ENCODE measurements at regions not wholly inside any gene's neighbourhood (a gene's known extent, or its start where the extent isn't known, plus 50 kb on each side); places are given as distances from the start of the nearest gene placed in this dataset.

DNA sequence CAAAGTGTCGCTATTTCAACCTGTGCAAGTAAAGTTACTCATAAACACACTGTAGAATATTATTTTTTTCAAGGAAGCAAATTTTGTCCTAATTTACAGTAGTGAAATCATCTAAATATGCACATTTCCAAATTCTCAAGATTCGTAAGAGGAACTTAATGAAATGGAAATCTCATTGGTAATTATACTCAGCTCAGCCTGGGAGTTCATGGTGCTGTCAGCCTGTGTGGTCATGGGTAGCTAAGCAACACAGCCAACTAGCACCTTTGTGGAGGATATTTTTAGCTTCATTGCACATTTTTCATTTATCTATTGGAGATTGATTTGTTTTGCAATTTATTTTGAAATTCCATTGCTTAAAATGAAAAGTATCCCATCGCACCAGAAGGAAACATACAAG lies 975.7 kb upstream of the ZEB2 start:
- no peak for DNase-seq
- TF ChIP-seq POLR2A (IDR thresholded peaks at IDR 0.05): no peak
- TF ChIP-seq, protein P1, sequence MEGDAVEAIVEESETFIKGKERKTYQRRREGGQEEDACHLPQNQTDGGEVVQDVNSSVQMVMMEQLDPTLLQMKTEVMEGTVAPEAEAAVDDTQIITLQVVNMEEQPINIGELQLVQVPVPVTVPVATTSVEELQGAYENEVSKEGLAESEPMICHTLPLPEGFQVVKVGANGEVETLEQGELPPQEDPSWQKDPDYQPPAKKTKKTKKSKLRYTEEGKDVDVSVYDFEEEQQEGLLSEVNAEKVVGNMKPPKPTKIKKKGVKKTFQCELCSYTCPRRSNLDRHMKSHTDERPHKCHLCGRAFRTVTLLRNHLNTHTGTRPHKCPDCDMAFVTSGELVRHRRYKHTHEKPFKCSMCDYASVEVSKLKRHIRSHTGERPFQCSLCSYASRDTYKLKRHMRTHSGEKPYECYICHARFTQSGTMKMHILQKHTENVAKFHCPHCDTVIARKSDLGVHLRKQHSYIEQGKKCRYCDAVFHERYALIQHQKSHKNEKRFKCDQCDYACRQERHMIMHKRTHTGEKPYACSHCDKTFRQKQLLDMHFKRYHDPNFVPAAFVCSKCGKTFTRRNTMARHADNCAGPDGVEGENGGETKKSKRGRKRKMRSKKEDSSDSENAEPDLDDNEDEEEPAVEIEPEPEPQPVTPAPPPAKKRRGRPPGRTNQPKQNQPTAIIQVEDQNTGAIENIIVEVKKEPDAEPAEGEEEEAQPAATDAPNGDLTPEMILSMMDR (IDR thresholded peaks at IDR 0.05): no peak
- Histone ChIP-seq H3K27me3 (no peaks in the 10 kb centered on the region), H3K4me3 (no peak overlapping the region), H3K4me1 (no peaks in the 10 kb centered on the region), H3K9me3 (no peaks in the 10 kb centered on the region), H3K36me3 (ENCODE audit: low read depth, missing control alignments) (no peaks in the 10 kb centered on the region), H3K27ac (no peak overlapping the region)
- whole genome bisulfite sequencing, 2 donors: 87 to 88% methylated on average over 3 of the region's 3 CpGs
- intact Hi-C loops (cut with DNase I; ENCODE audit: low total_unique reads): no loop called here

DNA sequence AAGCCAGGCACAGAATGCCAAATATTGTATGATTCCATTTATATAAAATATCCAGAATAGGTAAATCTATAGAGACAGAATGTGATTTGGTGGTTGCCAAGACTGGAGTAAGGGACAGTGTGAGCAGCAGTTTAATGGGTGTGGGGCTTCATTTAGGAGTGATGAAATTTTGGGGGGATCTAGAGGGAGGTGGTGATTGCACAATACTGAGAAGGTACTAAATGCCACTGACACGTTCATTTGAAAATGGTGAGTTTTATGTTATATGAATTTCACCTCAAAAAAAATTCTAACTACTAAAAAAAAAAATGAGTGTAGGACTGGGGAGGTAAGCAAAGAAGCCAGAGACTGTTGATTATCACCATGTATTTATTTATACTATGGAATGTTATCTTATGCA lies 974.5 kb upstream of the ZEB2 start:
- H3K4me3 ChIP-seq: no peak overlapping the region
- H3K9me3 ChIP-seq: no peaks in the 10 kb centered on the region
- H3K27ac ChIP-seq: no peak overlapping the region
- TF ChIP-seq, protein P1 (IDR thresholded peaks at IDR 0.05): no peak
- no peak for TF ChIP-seq POLR2A (IDR thresholded peaks at IDR 0.05)
- H3K4me1 ChIP-seq: no peaks in the 10 kb centered on the region
- intact Hi-C loops (cut with DNase I; ENCODE audit: low total_unique reads): no loop called here
- no peak for DNase-seq
- H3K36me3 ChIP-seq (ENCODE audit: low read depth, missing control alignments): no peaks in the 10 kb centered on the region
- H3K27me3 ChIP-seq: no peaks in the 10 kb centered on the region
- 86% methylated on average over 1 of the region's 1 CpG for WGBS, 2 donors

DNA sequence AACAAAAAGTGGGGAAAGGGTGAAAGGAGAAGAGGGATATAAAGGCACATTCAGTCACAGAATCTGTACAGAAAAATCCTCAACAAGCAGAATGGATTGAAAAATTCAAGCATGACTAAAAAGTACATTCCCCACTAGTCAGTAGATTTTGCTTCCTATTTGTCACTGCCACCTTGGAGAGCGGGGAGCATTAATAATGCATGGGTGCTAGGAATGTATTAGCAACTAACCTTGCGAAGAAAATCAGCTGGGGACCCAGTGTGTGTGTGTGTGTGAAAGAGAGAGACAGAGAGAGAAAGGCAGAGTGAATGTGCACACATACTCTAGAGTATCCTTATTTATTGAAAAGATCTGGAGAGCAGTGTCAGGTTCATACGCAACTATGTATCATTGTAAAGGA lies 968.7 kb upstream of the ZEB2 start:
- Histone ChIP-seq H3K27ac (no peak overlapping the region), H3K4me1 (no peaks in the 10 kb centered on the region), H3K9me3 (no peaks in the 10 kb centered on the region), H3K36me3 (ENCODE audit: low read depth, missing control alignments) (no peaks in the 10 kb centered on the region), H3K4me3 (no peak overlapping the region), H3K27me3 (no peaks in the 10 kb centered on the region)
- TF ChIP-seq POLR2A (IDR thresholded peaks at IDR 0.05): no peak
- TF ChIP-seq, protein P1 (IDR thresholded peaks at IDR 0.05): no peak
- DNase-seq: no peak
- 90 to 91% methylated on average over 3 of the region's 3 CpGs for WGBS, 2 donors
- intact Hi-C loops (cut with DNase I; ENCODE audit: low total_unique reads): no loop called here

DNA sequence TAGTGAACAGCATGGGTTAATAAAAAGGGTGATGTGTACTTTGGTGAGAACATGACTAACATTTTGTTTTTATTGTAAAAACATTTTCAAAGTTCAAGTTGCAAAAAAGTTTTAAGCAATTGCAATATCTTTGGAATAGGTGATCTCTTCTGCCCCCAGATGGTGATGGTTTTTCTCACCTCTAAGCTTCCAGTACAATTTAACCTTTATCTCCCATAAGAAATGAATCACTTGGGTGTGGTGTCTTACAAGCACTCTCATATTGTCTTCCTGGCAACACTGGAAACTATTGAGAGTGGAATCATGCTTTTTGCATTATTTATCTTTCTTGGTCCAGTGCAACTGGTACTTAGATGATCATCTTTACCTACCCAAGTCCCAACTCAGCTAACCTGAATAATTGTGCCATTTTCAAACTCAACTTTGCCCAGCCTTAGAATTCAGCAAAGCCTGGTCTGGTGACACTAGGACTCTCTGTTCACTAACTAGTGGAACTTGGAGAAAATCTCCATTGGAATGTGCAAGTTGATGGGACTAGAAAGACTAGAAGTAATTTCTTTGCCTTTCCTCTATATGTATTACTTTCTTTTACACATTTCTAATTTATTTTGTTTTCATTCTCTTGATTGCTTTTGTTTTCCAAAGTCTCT lies 964.7 kb upstream of the ZEB2 start:
- intact Hi-C loops (cut with DNase I; ENCODE audit: low total_unique reads): no loop called here
- no peak for DNase-seq
- TF ChIP-seq POLR2A (IDR thresholded peaks at IDR 0.05): no peak
- TF ChIP-seq, protein P1 (IDR thresholded peaks at IDR 0.05): peak in 1 of 3 experiments; percentile 8
- H3K36me3 ChIP-seq (ENCODE audit: low read depth, missing control alignments): no peaks in the 10 kb centered on the region
- H3K27ac ChIP-seq: no peak overlapping the region
- H3K27me3 ChIP-seq: no peaks in the 10 kb centered on the region
- no peak overlapping the region for H3K4me3 ChIP-seq
- H3K9me3 ChIP-seq: no peaks in the 10 kb centered on the region
- H3K4me1 ChIP-seq: no peaks in the 10 kb centered on the region

- H3K4me1 ChIP-seq: no peaks in the 10 kb centered on the region
- H3K36me3 ChIP-seq (ENCODE audit: low read depth, missing control alignments): no peaks in the 10 kb centered on the region
These were observed 963.9 kb upstream of the ZEB2 start for GRCh38 chr2:145483854-145484253.

More at GRCh38 chr2:145483854-145484253, 963.9 kb upstream of the ZEB2 start:
- TF ChIP-seq POLR2A (IDR thresholded peaks at IDR 0.05): no peak
- TF ChIP-seq, protein P1 (IDR thresholded peaks at IDR 0.05): no peak
- WGBS, 2 donors: 72 to 83% methylated on average over 3 of the region's 3 CpGs
- H3K27ac ChIP-seq: no peak overlapping the region
- H3K4me3 ChIP-seq: no peak overlapping the region
- H3K9me3 ChIP-seq: no peaks in the 10 kb centered on the region
- no peaks in the 10 kb centered on the region for H3K27me3 ChIP-seq
- DNase-seq: no peak
- intact Hi-C loops (cut with DNase I; ENCODE audit: low total_unique reads): no loop called here

All from testis (tissue), 2 donors.